ENCODE measurements at regions not wholly inside any gene's neighbourhood (a gene's known extent, or its start where the extent isn't known, plus 50 kb on each side); places are given as distances from the start of the nearest gene placed in this dataset.
"Not testable (repeated sequence)": the region's sequence is repeated elsewhere in the genome, so short reads cannot be mapped to it uniquely, and the experiment has no call there.

- no peak overlapping the region for H3K9ac ChIP-seq (ENCODE audit: low read length in 5 of 5)
- no peaks in the 10 kb centered on the region for H3K27me3 ChIP-seq (ENCODE audit: control insufficient read depth in 5 of 5, insufficient read depth in 4 of 5, low read length in 5 of 5)
- H3K9me3 ChIP-seq (ENCODE audit: control insufficient read depth in 5 of 5, low read length in 5 of 5) = no peaks in the 10 kb centered on the region
- no peaks in the 10 kb centered on the region for H3K36me3 ChIP-seq (ENCODE audit: control insufficient read depth in 5 of 5, insufficient read depth in 5 of 5, low read length in 5 of 5)
- H3K4me3 ChIP-seq (ENCODE audit: low read depth in 1 of 5, low read length in 5 of 5) = no peak overlapping the region
- H3K27ac ChIP-seq (ENCODE audit: low read depth, low read length) = no peak overlapping the region
- H3K4me1 ChIP-seq (ENCODE audit: control insufficient read depth in 5 of 5, insufficient read depth in 5 of 5, low read length in 5 of 5) = no peaks in the 10 kb centered on the region
Measured at GRCh38 chr1:221983444-221983843, 241.6 kb upstream of the DUSP10 start.

GRCh38 chr1:221981461-221981860 is 239.6 kb upstream of the DUSP10 start:
- no peak overlapping the region for H3K9ac ChIP-seq (ENCODE audit: low read length in 5 of 5)

GRCh38 chr1:221979444-221980032 is 237.6 kb upstream of the DUSP10 start:
- Histone ChIP-seq H3K27me3 (ENCODE audit: control insufficient read depth in 5 of 5, insufficient read depth in 4 of 5, low read length in 5 of 5) (no peaks in the 10 kb centered on the region), H3K36me3 (ENCODE audit: control insufficient read depth in 5 of 5, insufficient read depth in 5 of 5, low read length in 5 of 5) (no peaks in the 10 kb centered on the region), H3K9ac (ENCODE audit: low read length in 5 of 5) (no peak overlapping the region), H3K4me1 (ENCODE audit: control insufficient read depth in 5 of 5, insufficient read depth in 5 of 5, low read length in 5 of 5) (no peaks in the 10 kb centered on the region), H3K27ac (ENCODE audit: low read depth, low read length) (no peak overlapping the region), H3K4me3 (ENCODE audit: low read depth in 1 of 5, low read length in 5 of 5) (no peak overlapping the region), H3K9me3 (ENCODE audit: control insufficient read depth in 5 of 5, low read length in 5 of 5) (no peaks in the 10 kb centered on the region)

More at GRCh38 chr1:221981461-221981860, 239.6 kb upstream of the DUSP10 start:
- Histone ChIP-seq H3K4me1 (ENCODE audit: control insufficient read depth in 5 of 5, insufficient read depth in 5 of 5, low read length in 5 of 5) (no peaks in the 10 kb centered on the region), H3K4me3 (ENCODE audit: low read depth in 1 of 5, low read length in 5 of 5) (no peak overlapping the region), H3K36me3 (ENCODE audit: control insufficient read depth in 5 of 5, insufficient read depth in 5 of 5, low read length in 5 of 5) (no peaks in the 10 kb centered on the region), H3K27ac (ENCODE audit: low read depth, low read length) (no peak overlapping the region), H3K9me3 (ENCODE audit: control insufficient read depth in 5 of 5, low read length in 5 of 5) (no peaks in the 10 kb centered on the region), H3K27me3 (ENCODE audit: control insufficient read depth in 5 of 5, insufficient read depth in 4 of 5, low read length in 5 of 5) (no peaks in the 10 kb centered on the region)

- H3K9me3 ChIP-seq (ENCODE audit: control insufficient read depth in 5 of 5, low read length in 5 of 5); H3K9ac ChIP-seq (ENCODE audit: low read length in 5 of 5); H3K27me3 ChIP-seq (ENCODE audit: control insufficient read depth in 5 of 5, insufficient read depth in 4 of 5, low read length in 5 of 5); H3K4me1 ChIP-seq (ENCODE audit: control insufficient read depth in 5 of 5, insufficient read depth in 5 of 5, low read length in 5 of 5); H3K27ac ChIP-seq (ENCODE audit: low read depth, low read length); H3K4me3 ChIP-seq (ENCODE audit: low read depth in 1 of 5, low read length in 5 of 5); H3K36me3 ChIP-seq (ENCODE audit: control insufficient read depth in 5 of 5, insufficient read depth in 5 of 5, low read length in 5 of 5): not testable (repeated sequence)
Measured at GRCh38 chr1:221978631-221979334, 236.9 kb upstream of the DUSP10 start.

- not testable (repeated sequence) for H3K9me3 ChIP-seq (ENCODE audit: control insufficient read depth in 5 of 5, low read length in 5 of 5); H3K4me3 ChIP-seq (ENCODE audit: low read depth in 1 of 5, low read length in 5 of 5); H3K27me3 ChIP-seq (ENCODE audit: control insufficient read depth in 5 of 5, insufficient read depth in 4 of 5, low read length in 5 of 5); H3K4me1 ChIP-seq (ENCODE audit: control insufficient read depth in 5 of 5, insufficient read depth in 5 of 5, low read length in 5 of 5); H3K27ac ChIP-seq (ENCODE audit: low read depth, low read length); H3K9ac ChIP-seq (ENCODE audit: low read length in 5 of 5); H3K36me3 ChIP-seq (ENCODE audit: control insufficient read depth in 5 of 5, insufficient read depth in 5 of 5, low read length in 5 of 5)
Measured at GRCh38 chr1:221973787-221974186, 231.9 kb upstream of the DUSP10 start.

- Histone ChIP-seq H3K4me1 (ENCODE audit: control insufficient read depth in 5 of 5, insufficient read depth in 5 of 5, low read length in 5 of 5) (peaks cover 0 to 6% (median 0%) of the 10 kb centered on the region in 5 donors), H3K36me3 (ENCODE audit: control insufficient read depth in 5 of 5, insufficient read depth in 5 of 5, low read length in 5 of 5) (no peaks in the 10 kb centered on the region), H3K27me3 (ENCODE audit: control insufficient read depth in 5 of 5, insufficient read depth in 4 of 5, low read length in 5 of 5) (no peaks in the 10 kb centered on the region), H3K4me3 (ENCODE audit: low read depth in 1 of 5, low read length in 5 of 5) (no peak overlapping the region), H3K9ac (ENCODE audit: low read length in 5 of 5) (no peak overlapping the region), H3K9me3 (ENCODE audit: control insufficient read depth in 5 of 5, low read length in 5 of 5) (no peaks in the 10 kb centered on the region), H3K27ac (ENCODE audit: low read depth, low read length) (no peak overlapping the region)
Measured at GRCh38 chr1:221972276-221973235, 230.7 kb upstream of the DUSP10 start.

- H3K4me1 ChIP-seq (ENCODE audit: control insufficient read depth in 5 of 5, insufficient read depth in 5 of 5, low read length in 5 of 5); H3K9ac ChIP-seq (ENCODE audit: low read length in 5 of 5); H3K36me3 ChIP-seq (ENCODE audit: control insufficient read depth in 5 of 5, insufficient read depth in 5 of 5, low read length in 5 of 5); H3K4me3 ChIP-seq (ENCODE audit: low read depth in 1 of 5, low read length in 5 of 5); H3K27me3 ChIP-seq (ENCODE audit: control insufficient read depth in 5 of 5, insufficient read depth in 4 of 5, low read length in 5 of 5); H3K9me3 ChIP-seq (ENCODE audit: control insufficient read depth in 5 of 5, low read length in 5 of 5); H3K27ac ChIP-seq (ENCODE audit: low read depth, low read length): not testable (repeated sequence)
Measured at GRCh38 chr1:221971035-221971434, 229.1 kb upstream of the DUSP10 start.

- H3K9ac ChIP-seq (ENCODE audit: low read length in 5 of 5); H3K4me3 ChIP-seq (ENCODE audit: low read depth in 1 of 5, low read length in 5 of 5); H3K36me3 ChIP-seq (ENCODE audit: control insufficient read depth in 5 of 5, insufficient read depth in 5 of 5, low read length in 5 of 5); H3K27me3 ChIP-seq (ENCODE audit: control insufficient read depth in 5 of 5, insufficient read depth in 4 of 5, low read length in 5 of 5); H3K4me1 ChIP-seq (ENCODE audit: control insufficient read depth in 5 of 5, insufficient read depth in 5 of 5, low read length in 5 of 5); H3K9me3 ChIP-seq (ENCODE audit: control insufficient read depth in 5 of 5, low read length in 5 of 5); H3K27ac ChIP-seq (ENCODE audit: low read depth, low read length): not testable (repeated sequence)
Measured at GRCh38 chr1:221969298-221969858, 227.5 kb upstream of the DUSP10 start.

- not testable (repeated sequence) for H3K9me3 ChIP-seq (ENCODE audit: control insufficient read depth in 5 of 5, low read length in 5 of 5); H3K9ac ChIP-seq (ENCODE audit: low read length in 5 of 5); H3K27me3 ChIP-seq (ENCODE audit: control insufficient read depth in 5 of 5, insufficient read depth in 4 of 5, low read length in 5 of 5); H3K36me3 ChIP-seq (ENCODE audit: control insufficient read depth in 5 of 5, insufficient read depth in 5 of 5, low read length in 5 of 5); H3K27ac ChIP-seq (ENCODE audit: low read depth, low read length); H3K4me1 ChIP-seq (ENCODE audit: control insufficient read depth in 5 of 5, insufficient read depth in 5 of 5, low read length in 5 of 5); H3K4me3 ChIP-seq (ENCODE audit: low read depth in 1 of 5, low read length in 5 of 5)
Measured at GRCh38 chr1:221967538-221967937, 225.6 kb upstream of the DUSP10 start.

- not testable (repeated sequence) for H3K9ac ChIP-seq (ENCODE audit: low read length in 5 of 5); H3K36me3 ChIP-seq (ENCODE audit: control insufficient read depth in 5 of 5, insufficient read depth in 5 of 5, low read length in 5 of 5)
Measured at GRCh38 chr1:221966888-221967287, 225.0 kb upstream of the DUSP10 start.

More at GRCh38 chr1:221966888-221967287, 225.0 kb upstream of the DUSP10 start:
- not testable (repeated sequence) for H3K27ac ChIP-seq (ENCODE audit: low read depth, low read length); H3K4me3 ChIP-seq (ENCODE audit: low read depth in 1 of 5, low read length in 5 of 5); H3K27me3 ChIP-seq (ENCODE audit: control insufficient read depth in 5 of 5, insufficient read depth in 4 of 5, low read length in 5 of 5); H3K9me3 ChIP-seq (ENCODE audit: control insufficient read depth in 5 of 5, low read length in 5 of 5); H3K4me1 ChIP-seq (ENCODE audit: control insufficient read depth in 5 of 5, insufficient read depth in 5 of 5, low read length in 5 of 5)
